ENCODE measurements at regions not wholly inside any gene's neighbourhood (a gene's known extent, or its start where the extent isn't known, plus 50 kb on each side); places are given as distances from the start of the nearest gene placed in this dataset.

DNA sequence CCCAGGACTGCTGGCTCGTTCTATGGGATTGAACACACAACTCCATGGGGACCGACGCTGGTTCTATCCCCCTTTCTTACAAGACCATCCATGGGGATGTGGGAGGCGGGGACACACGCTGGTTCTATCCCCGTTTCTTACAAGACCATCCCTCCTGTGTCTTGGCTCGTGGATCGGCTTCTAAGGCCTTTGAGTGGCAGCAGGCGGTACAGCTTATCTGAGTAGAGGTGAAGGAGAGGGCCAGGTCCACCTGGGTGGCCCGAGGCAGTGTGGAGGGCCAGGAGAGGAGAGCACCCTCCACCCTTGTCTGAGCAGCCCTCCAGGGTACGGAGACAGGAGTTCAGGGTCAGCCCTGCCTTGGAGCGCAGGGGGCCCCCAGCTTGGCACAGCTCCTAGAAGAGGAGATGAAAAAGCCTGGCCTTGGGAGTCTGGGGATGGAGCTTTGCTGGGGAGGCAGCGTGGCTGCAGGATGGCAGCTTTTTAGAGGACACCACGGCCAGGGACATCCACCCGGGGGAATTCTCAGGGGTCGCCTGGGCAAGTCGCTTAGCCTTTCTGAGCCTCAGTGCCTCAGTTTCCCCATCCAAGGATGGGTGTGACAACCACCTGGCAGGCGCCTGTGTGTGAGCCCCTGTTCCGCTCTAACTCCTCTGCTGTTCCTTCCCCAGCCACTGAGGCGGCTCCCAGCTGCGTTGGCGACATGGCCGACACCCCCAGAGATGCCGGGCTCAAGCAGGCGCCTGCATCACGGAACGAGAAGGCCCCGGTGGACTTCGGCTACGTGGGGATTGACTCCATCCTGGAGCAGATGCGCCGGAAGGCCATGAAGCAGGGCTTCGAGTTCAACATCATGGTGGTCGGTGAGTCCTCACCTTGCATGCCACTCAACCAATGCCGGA, 341.0 kb downstream of the SEC14L1 start:
- H3K27ac ChIP-seq: no peak overlapping the region
- TF ChIP-seq CTCF (IDR thresholded peaks at IDR 0.05) (no peak), ZFX (IDR thresholded peaks at IDR 0.05; ENCODE audit: borderline replicate concordance) (no peak)

DNA sequence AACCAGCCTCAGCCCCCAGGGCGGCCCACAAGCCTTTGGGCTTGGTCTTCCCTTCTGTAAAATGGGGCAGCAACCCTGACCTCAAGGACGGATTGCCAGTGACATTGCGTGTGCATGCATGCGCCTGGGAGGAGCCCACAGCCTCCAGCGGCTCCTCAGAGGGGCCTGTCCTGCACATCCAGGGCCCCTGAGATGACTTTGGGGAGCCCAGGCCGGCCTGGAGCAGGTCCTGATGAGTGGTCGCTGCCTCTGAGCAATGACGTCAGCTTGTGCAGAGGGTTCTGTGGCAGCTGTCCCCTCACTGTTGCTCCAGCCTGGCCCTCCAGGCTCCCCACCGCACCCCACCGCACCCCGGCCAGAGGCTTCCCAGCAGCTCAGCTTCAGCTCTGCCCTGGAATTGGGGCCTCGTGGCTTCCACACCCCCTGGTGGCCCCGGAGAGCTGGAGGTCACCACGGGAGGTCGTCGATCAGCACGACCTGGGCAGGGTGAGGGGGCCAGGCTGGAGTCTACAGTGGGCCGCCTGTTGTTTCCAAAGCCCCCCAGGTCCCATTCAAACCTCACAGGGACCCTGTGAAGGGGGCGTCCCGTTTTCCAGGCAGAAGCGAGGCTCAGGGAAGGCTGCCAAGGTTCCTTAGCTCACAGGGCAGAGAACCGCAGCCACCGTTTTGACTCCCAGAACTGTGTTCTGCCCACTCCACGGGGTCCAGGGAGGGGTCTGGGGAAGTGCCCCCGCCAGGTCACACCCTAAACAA, 341.8 kb downstream of the SEC14L1 start:
- no peak overlapping the region for H3K27ac ChIP-seq
- TF ChIP-seq ZFX (IDR thresholded peaks at IDR 0.05; ENCODE audit: borderline replicate concordance) (no peak), CTCF (IDR thresholded peaks at IDR 0.05) (no peak)

DNA sequence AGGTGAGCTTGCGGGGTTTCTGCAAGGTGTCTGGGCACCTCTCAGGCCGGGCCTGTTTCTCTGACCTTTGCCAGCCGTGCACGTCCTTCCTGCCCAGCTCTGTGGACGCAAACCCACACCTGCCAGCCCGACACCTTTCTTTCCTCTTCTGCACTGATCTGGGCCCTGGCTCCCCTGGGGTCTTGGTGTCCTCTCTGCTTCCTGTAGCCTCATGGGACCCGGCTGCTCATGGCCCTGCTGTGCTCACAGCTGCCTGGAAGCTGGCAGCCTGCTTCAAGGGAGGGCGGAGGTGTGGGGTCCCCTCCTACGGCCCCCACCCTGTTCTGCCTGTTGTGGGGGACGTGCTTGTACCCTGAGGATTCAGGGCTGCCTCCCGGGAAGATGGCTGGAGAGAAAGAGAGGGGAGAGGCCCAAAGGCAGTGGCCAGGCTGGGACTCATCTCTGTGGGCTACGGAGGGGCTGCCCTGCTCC, 342.4 kb downstream of the SEC14L1 start:
- H3K27ac ChIP-seq: no peak overlapping the region
- TF ChIP-seq CTCF (IDR thresholded peaks at IDR 0.05): no peak
- no peak for TF ChIP-seq ZFX (IDR thresholded peaks at IDR 0.05; ENCODE audit: borderline replicate concordance)

- TF ChIP-seq CTCF (IDR thresholded peaks at IDR 0.05) (no peak), ZFX (IDR thresholded peaks at IDR 0.05; ENCODE audit: borderline replicate concordance) (no peak)
- H3K27ac ChIP-seq: no peak overlapping the region
Observed at GRCh38 chr17:77484111-77484510, 343.3 kb downstream of the SEC14L1 start.

GRCh38 chr17:77485089-77485833, 344.5 kb downstream of the SEC14L1 start:
- TF ChIP-seq CTCF (IDR thresholded peaks at IDR 0.05) (no peak), ZFX (IDR thresholded peaks at IDR 0.05; ENCODE audit: borderline replicate concordance) (no peak)
- no peak overlapping the region for H3K27ac ChIP-seq

DNA sequence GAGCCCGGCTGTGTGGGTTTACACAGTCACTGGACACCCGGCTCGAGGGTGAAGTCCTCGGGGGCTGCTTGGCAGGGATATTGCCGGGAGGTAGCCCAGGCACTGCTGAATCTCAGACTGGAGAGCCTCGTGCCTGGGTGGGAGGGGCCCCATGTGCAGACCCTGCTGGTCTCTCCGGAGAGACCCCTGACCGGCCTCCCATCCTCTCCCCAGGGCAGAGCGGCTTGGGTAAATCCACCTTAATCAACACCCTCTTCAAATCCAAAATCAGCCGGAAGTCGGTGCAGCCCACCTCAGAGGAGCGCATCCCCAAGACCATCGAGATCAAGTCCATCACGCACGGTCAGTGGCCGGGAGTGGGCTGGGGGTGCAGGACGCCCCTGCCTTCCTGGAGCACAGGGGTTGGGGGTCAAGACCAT, 346.5 kb downstream of the SEC14L1 start:
- no peak for TF ChIP-seq CTCF (IDR thresholded peaks at IDR 0.05)
- no peak for TF ChIP-seq ZFX (IDR thresholded peaks at IDR 0.05; ENCODE audit: borderline replicate concordance)
- H3K27ac ChIP-seq: no peak overlapping the region

Data from 22Rv1 (cell line).